GM23338 (cell line): ENCODE measurements at regions not wholly inside any gene's neighbourhood (a gene's known extent, or its start where the extent isn't known, plus 50 kb on each side); places are given as distances from the start of the nearest gene placed in this dataset.

ENCODE experiments used
- ATAC-seq: fragments of 200-7000 bp; cut with Tn5 transposase; 3 replicates; pipeline ENCODE4 v1.9.1; 2020
- DNase-seq: peaks from one replicate; pipeline ENCODE4 v3.0.0-alpha.2; 2015; ENCODE audit warnings: low spot score
- H2AFZ ChIP-seq: fragments of 200-600 bp; sonication (generic); 2 replicates; pipeline ENCODE4 v1.8.0; 2016; ENCODE audit warnings: antibody characterized with exemption, mild to moderate bottlenecking, moderate library complexity
- H3F3A ChIP-seq: fragments of 200-600 bp; sonication (generic); replicated peaks from 2 replicates; pipeline ENCODE4 v1.8.0; 2017; ENCODE audit warnings: antibody characterized with exemption, mixed run types, low read depth
- H3K27ac ChIP-seq: fragments of 200-600 bp; sonication (generic); 2 replicates; pipeline ENCODE4 v1.6.1; 2016; ENCODE audit warnings: low read depth
- H3K27me3 ChIP-seq: fragments of 200-600 bp; sonication (generic); 2 replicates; pipeline ENCODE4 v1.8.0; 2016; ENCODE audit warnings: mild to moderate bottlenecking, mixed run types, moderate library complexity; ENCODE audit not compliant: insufficient read depth
- H3K36me3 ChIP-seq: fragments of 200-600 bp; sonication (generic); 2 replicates; pipeline ENCODE4 v1.8.0; 2016; ENCODE audit warnings: mild to moderate bottlenecking; ENCODE audit not compliant: insufficient read depth
- H3K4me1 ChIP-seq: fragments of 200-600 bp; sonication (generic); 2 replicates; pipeline ENCODE4 v1.8.0; 2016; ENCODE audit warnings: mild to moderate bottlenecking, moderate library complexity; ENCODE audit not compliant: insufficient read depth
- H3K4me2 ChIP-seq: fragments of 200-600 bp; sonication (generic); 2 replicates; pipeline ENCODE4 v1.7.1; 2017; ENCODE audit warnings: mixed run types
- H3K4me3 ChIP-seq: fragments of 200-600 bp; sonication (generic); 2 replicates; pipeline ENCODE4 v1.6.1; 2016; ENCODE audit warnings: mixed run types
- H3K79me2 ChIP-seq: fragments of 200-600 bp; sonication (generic); replicated peaks from 2 replicates; pipeline ENCODE4 v1.8.0; 2017; ENCODE audit warnings: mild to moderate bottlenecking; ENCODE audit not compliant: insufficient read depth
- H3K9me2 ChIP-seq: fragments of 200-600 bp; sonication (generic); 2 replicates; pipeline ENCODE4 v1.8.0; 2017; ENCODE audit not compliant: insufficient read depth
- H4K20me1 ChIP-seq: fragments of 200-600 bp; sonication (generic); replicated peaks from 2 replicates; pipeline ENCODE4 v1.8.0; 2017; ENCODE audit warnings: mild to moderate bottlenecking; ENCODE audit not compliant: insufficient read depth
- H3K27ac Mint-ChIP-seq: 2 replicates; pipeline ENCODE4 v1.8.0; 2020; ENCODE audit warnings: inconsistent platforms, mild to moderate bottlenecking, moderate library complexity, mixed read lengths
- H3K27me3 Mint-ChIP-seq: 3 replicates; pipeline ENCODE4 v1.8.0; 2022; ENCODE audit warnings: low read depth, mild to moderate bottlenecking, moderate library complexity, mixed read lengths, inconsistent platforms; ENCODE audit not compliant: insufficient read depth, poor library complexity
- H3K36me3 Mint-ChIP-seq: 3 replicates; pipeline ENCODE4 v1.8.0; 2021; ENCODE audit warnings: low read depth, mild to moderate bottlenecking, inconsistent platforms, moderate library complexity, mixed read lengths
- H3K4me1 Mint-ChIP-seq: 3 replicates; pipeline ENCODE4 v1.8.0; 2020; ENCODE audit warnings: mild to moderate bottlenecking, inconsistent platforms, mixed read lengths
- H3K4me3 Mint-ChIP-seq: 3 replicates; pipeline ENCODE4 v1.8.0; 2021; ENCODE audit warnings: moderate library complexity, mild to moderate bottlenecking, inconsistent platforms, mixed read lengths
- H3K9me3 Mint-ChIP-seq: 3 replicates; pipeline ENCODE4 v1.8.0; 2020; ENCODE audit warnings: moderate library complexity, mild to moderate bottlenecking, inconsistent platforms, mixed read lengths
- EZH2 ChIP-seq: fragments of 200-600 bp; sonication (generic); IDR thresholded peaks from one replicate; pipeline ENCODE4 v1.8.0; 2017; ENCODE audit warnings: antibody characterized with exemption, mild to moderate bottlenecking, low read depth; ENCODE audit not compliant: unreplicated experiment
- JUNB ChIP-seq: IDR thresholded peaks from one replicate; pipeline ENCODE4 v1.6.1; 2016; ENCODE audit warnings: antibody characterized with exemption; ENCODE audit not compliant: unreplicated experiment
- NANOG ChIP-seq: IDR thresholded peaks from 2 replicates; pipeline ENCODE4 v1.6.1; 2016; ENCODE audit warnings: antibody characterized with exemption, borderline replicate concordance
- STAT1 ChIP-seq: IDR thresholded peaks from one replicate; pipeline ENCODE4 v1.6.1; 2016; ENCODE audit warnings: antibody characterized with exemption; ENCODE audit not compliant: unreplicated experiment
- ZNF114 ChIP-seq: fragments of 250-450 bp; sonication (Bioruptor Pico); IDR thresholded peaks from 2 replicates; pipeline ENCODE4 v1.5.0; 2020; ENCODE audit warnings: mild to moderate bottlenecking, moderate library complexity
- ZNF331 ChIP-seq: fragments of 250-450 bp; sonication (Bioruptor Pico); IDR thresholded peaks from 2 replicates; pipeline ENCODE4 v1.5.0; 2020; ENCODE audit warnings: low read depth, mild to moderate bottlenecking, moderate library complexity
- TF ChIP-seq, protein P1 (sequence below): fragments of 250-450 bp; sonication (Bioruptor Pico); IDR thresholded peaks from 2 replicates; pipeline ENCODE4 v1.5.0; 2020; ENCODE audit warnings: mild to moderate bottlenecking, moderate library complexity
- TF ChIP-seq, protein P2 (sequence below): IDR thresholded peaks from 2 replicates; pipeline ENCODE4 v1.6.1; 2016; ENCODE audit warnings: antibody characterized with exemption

DNA sequence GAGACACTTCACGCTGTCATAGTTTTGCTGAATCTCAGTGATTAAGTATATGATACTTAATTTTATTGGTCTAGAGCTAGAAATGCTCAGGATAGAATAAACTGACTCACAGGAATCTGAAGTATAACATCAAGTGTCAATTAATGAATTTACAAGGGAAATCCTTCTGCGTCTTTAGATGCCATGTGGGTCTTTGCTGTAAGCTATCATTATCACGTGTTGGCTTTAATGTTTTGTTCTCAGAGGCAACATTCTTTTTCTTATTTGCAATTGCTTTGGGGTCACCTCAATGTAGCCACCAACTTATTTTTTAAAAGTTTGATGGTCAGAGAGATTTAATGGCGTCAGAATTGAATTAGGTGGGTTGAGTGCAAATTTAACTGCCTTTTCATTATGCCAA lies 680.1 kb upstream of the PTBP2 start:
- TF ChIP-seq ZNF331 (CRISPR knock-in tag) (no peak), EZH2 (no peak), ZNF114 (no peak), STAT1 (no peak), NANOG (no peak), JUNB (no peak)
- TF ChIP-seq, protein P1, sequence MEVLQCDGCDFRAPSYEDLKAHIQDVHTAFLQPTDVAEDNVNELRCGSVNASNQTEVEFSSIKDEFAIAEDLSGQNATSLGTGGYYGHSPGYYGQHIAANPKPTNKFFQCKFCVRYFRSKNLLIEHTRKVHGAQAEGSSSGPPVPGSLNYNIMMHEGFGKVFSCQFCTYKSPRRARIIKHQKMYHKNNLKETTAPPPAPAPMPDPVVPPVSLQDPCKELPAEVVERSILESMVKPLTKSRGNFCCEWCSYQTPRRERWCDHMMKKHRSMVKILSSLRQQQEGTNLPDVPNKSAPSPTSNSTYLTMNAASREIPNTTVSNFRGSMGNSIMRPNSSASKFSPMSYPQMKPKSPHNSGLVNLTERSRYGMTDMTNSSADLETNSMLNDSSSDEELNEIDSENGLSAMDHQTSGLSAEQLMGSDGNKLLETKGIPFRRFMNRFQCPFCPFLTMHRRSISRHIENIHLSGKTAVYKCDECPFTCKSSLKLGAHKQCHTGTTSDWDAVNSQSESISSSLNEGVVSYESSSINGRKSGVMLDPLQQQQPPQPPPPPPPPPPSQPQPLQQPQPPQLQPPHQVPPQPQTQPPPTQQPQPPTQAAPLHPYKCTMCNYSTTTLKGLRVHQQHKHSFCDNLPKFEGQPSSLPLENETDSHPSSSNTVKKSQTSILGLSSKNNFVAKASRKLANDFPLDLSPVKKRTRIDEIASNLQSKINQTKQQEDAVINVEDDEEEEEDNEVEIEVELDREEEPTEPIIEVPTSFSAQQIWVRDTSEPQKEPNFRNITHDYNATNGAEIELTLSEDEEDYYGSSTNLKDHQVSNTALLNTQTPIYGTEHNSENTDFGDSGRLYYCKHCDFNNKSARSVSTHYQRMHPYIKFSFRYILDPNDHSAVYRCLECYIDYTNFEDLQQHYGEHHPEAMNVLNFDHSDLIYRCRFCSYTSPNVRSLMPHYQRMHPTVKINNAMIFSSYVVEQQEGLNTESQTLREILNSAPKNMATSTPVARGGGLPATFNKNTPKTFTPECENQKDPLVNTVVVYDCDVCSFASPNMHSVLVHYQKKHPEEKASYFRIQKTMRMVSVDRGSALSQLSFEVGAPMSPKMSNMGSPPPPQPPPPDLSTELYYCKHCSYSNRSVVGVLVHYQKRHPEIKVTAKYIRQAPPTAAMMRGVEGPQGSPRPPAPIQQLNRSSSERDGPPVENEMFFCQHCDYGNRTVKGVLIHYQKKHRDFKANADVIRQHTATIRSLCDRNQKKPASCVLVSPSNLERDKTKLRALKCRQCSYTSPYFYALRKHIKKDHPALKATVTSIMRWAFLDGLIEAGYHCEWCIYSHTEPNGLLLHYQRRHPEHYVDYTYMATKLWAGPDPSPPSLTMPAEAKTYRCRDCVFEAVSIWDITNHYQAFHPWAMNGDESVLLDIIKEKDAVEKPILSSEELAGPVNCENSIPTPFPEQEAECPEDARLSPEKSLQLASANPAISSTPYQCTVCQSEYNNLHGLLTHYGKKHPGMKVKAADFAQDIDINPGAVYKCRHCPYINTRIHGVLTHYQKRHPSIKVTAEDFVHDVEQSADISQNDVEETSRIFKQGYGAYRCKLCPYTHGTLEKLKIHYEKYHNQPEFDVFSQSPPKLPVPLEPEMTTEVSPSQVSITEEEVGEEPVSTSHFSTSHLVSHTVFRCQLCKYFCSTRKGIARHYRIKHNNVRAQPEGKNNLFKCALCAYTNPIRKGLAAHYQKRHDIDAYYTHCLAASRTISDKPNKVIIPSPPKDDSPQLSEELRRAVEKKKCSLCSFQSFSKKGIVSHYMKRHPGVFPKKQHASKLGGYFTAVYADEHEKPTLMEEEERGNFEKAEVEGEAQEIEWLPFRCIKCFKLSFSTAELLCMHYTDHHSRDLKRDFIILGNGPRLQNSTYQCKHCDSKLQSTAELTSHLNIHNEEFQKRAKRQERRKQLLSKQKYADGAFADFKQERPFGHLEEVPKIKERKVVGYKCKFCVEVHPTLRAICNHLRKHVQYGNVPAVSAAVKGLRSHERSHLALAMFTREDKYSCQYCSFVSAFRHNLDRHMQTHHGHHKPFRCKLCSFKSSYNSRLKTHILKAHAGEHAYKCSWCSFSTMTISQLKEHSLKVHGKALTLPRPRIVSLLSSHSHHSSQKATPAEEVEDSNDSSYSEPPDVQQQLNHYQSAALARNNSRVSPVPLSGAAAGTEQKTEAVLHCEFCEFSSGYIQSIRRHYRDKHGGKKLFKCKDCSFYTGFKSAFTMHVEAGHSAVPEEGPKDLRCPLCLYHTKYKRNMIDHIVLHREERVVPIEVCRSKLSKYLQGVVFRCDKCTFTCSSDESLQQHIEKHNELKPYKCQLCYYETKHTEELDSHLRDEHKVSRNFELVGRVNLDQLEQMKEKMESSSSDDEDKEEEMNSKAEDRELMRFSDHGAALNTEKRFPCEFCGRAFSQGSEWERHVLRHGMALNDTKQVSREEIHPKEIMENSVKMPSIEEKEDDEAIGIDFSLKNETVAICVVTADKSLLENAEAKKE (CRISPR knock-in tag): no peak
- TF ChIP-seq, protein P2, sequence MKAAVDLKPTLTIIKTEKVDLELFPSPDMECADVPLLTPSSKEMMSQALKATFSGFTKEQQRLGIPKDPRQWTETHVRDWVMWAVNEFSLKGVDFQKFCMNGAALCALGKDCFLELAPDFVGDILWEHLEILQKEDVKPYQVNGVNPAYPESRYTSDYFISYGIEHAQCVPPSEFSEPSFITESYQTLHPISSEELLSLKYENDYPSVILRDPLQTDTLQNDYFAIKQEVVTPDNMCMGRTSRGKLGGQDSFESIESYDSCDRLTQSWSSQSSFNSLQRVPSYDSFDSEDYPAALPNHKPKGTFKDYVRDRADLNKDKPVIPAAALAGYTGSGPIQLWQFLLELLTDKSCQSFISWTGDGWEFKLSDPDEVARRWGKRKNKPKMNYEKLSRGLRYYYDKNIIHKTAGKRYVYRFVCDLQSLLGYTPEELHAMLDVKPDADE: no peak
- H3K4me3 Mint-ChIP-seq: no peak overlapping the region
- no peaks in the 10 kb centered on the region for H3K27me3 Mint-ChIP-seq
- Histone ChIP-seq H4K20me1 (no peaks in the 10 kb centered on the region), H3K27ac (no peak overlapping the region), H3F3A (no peaks in the 10 kb centered on the region), H3K4me1 (no peaks in the 10 kb centered on the region), H2AFZ (no peak overlapping the region), H3K36me3 (no peaks in the 10 kb centered on the region), H3K27me3 (no peaks in the 10 kb centered on the region), H3K79me2 (no peaks in the 10 kb centered on the region), H3K9me2 (0 out of 2 replicates have a peak, but pooled peaks cover 10% of the 10 kb centered on the region), H3K4me2 (no peak overlapping the region), H3K4me3 (no peak overlapping the region)
- H3K4me1 Mint-ChIP-seq: 0 out of 3 replicates have a peak, but pooled peaks cover 3% of the 10 kb centered on the region
- no peaks in the 10 kb centered on the region for H3K36me3 Mint-ChIP-seq
- DNase-seq (no peak), ATAC-seq (no peak)
- H3K27ac Mint-ChIP-seq: no peak overlapping the region
- H3K9me3 Mint-ChIP-seq: no peaks in the 10 kb centered on the region
